MCF 10A (cell line): ENCODE measurements at regions not wholly inside any gene's neighbourhood (a gene's known extent, or its start where the extent isn't known, plus 50 kb on each side); places are given as distances from the start of the nearest gene placed in this dataset.

ENCODE experiments used
- BruUV-seq: library from RNA; stranded (reverse); fragments of 400-500 nt; replicated peaks from 2 replicates; lab custom pipeline; 2021; lab: Mats Ljungman, UMichigan
- CTCF ChIA-PET: fragments of 300-600 bp; sonication (Branson Sonifier 250); formaldehyde crosslinking; extraction: SDS; loops from one replicate; lab custom pipeline; 2021; ENCODE audit warnings: antibody characterized with exemption, inconsistent platforms; lab: Yijun Ruan, JAX
- POLR2A ChIA-PET: fragments of 300-600, 350-650 bp; sonication (Branson Sonifier 250); formaldehyde crosslinking; extraction: SDS; loops from one replicate; lab custom pipeline; 2020; ENCODE audit warnings: antibody characterized with exemption, inconsistent platforms; lab: Yijun Ruan, JAX
- DNase-seq: peaks from one replicate; pipeline ENCODE4 v3.0.0-alpha.2; 2018; ENCODE audit not compliant: unreplicated experiment
- H3K27ac Mint-ChIP-seq: one replicate; pipeline ENCODE4 v1.8.0; 2022; ENCODE audit warnings: mild to moderate bottlenecking, low read depth, mixed read lengths; ENCODE audit not compliant: unreplicated experiment
- H3K27me3 Mint-ChIP-seq: one replicate; pipeline ENCODE4 v1.8.0; 2022; ENCODE audit warnings: mixed read lengths; ENCODE audit not compliant: insufficient read depth, unreplicated experiment
- H3K36me3 Mint-ChIP-seq: one replicate; pipeline ENCODE4 v1.8.0; 2022; ENCODE audit warnings: mild to moderate bottlenecking, moderate library complexity, mixed read lengths; ENCODE audit not compliant: insufficient read depth, unreplicated experiment
- H3K4me1 Mint-ChIP-seq: one replicate; pipeline ENCODE4 v1.8.0; 2022; ENCODE audit warnings: mixed read lengths; ENCODE audit not compliant: insufficient read depth, unreplicated experiment
- H3K4me3 Mint-ChIP-seq: one replicate; pipeline ENCODE4 v1.8.0; 2022; ENCODE audit warnings: mild to moderate bottlenecking, moderate library complexity, mixed read lengths; ENCODE audit not compliant: unreplicated experiment
- H3K9me3 Mint-ChIP-seq: one replicate; pipeline ENCODE4 v1.8.0; 2022; ENCODE audit warnings: mixed read lengths; ENCODE audit not compliant: unreplicated experiment
- CTCF ChIP-seq: fragments of 200-600 bp; IDR thresholded peaks from one replicate; pipeline ENCODE4 v1.8.0; 2022; ENCODE audit warnings: antibody characterized with exemption, mild to moderate bottlenecking; ENCODE audit not compliant: unreplicated experiment
- intact Hi-C: fragments of 100-400 bp; cut with micrococcal nuclease; formaldehyde crosslinking; loops from 2 replicates; pipeline ENCODE4 v1.14.1; 2022

GRCh38 chr19:29372921-29373797 lies 152.6 kb upstream of the VSTM2B start:
- no peak overlapping the region for H3K27ac Mint-ChIP-seq
- no peak overlapping the region for H3K4me3 Mint-ChIP-seq
- H3K9me3 Mint-ChIP-seq, result peaks cover 30% of the 10 kb centered on the region
- no peaks in the 10 kb centered on the region for H3K4me1 Mint-ChIP-seq
- TF ChIP-seq CTCF, result no peak
- intact Hi-C loops, result no loop called here
- H3K27me3 Mint-ChIP-seq, result no peaks in the 10 kb centered on the region
- ChIA-PET CTCF (no interaction called here), POLR2A (no interaction called here)
- no peaks in the 10 kb centered on the region for H3K36me3 Mint-ChIP-seq
- BruUV-seq, result no TSS peak
- DNase-seq, result no peak

GRCh38 chr19:29375429-29376119 lies 150.2 kb upstream of the VSTM2B start:
- H3K27me3 Mint-ChIP-seq, result no peaks in the 10 kb centered on the region
- BruUV-seq, result no TSS peak
- no peak for DNase-seq
- POLR2A ChIA-PET, result no interaction called here
- H3K9me3 Mint-ChIP-seq, result peaks cover 30% of the 10 kb centered on the region
- no peaks in the 10 kb centered on the region for H3K4me1 Mint-ChIP-seq
- TF ChIP-seq CTCF, result no peak
- H3K27ac Mint-ChIP-seq, result no peak overlapping the region
- intact Hi-C loops, result no loop called here
- no peak overlapping the region for H3K4me3 Mint-ChIP-seq
- no peaks in the 10 kb centered on the region for H3K36me3 Mint-ChIP-seq
- CTCF ChIA-PET, result interaction anchor here (0.6 kb wide), 1 partner anchor 879 kb away, joined by 3 read pairs; no protein-coding TSS in a partner anchor

GRCh38 chr19:29376855-29377354 lies 148.9 kb upstream of the VSTM2B start:
- no peaks in the 10 kb centered on the region for H3K4me1 Mint-ChIP-seq
- H3K4me3 Mint-ChIP-seq, result no peak overlapping the region
- no peak overlapping the region for H3K27ac Mint-ChIP-seq
- no TSS peak for BruUV-seq
- H3K36me3 Mint-ChIP-seq, result no peaks in the 10 kb centered on the region
- DNase-seq, result no peak
- CTCF ChIA-PET, result no interaction called here
- H3K27me3 Mint-ChIP-seq, result no peaks in the 10 kb centered on the region
- intact Hi-C loops, result no loop called here
- POLR2A ChIA-PET, result no interaction called here
- TF ChIP-seq CTCF, result no peak
- peaks cover 30% of the 10 kb centered on the region for H3K9me3 Mint-ChIP-seq

- Mint-ChIP-seq H3K27ac (no peak overlapping the region), H3K9me3 (peaks cover 27% of the 10 kb centered on the region), H3K27me3 (no peaks in the 10 kb centered on the region), H3K4me1 (no peaks in the 10 kb centered on the region), H3K4me3 (no peak overlapping the region), H3K36me3 (no peaks in the 10 kb centered on the region)
- no peak for DNase-seq
- no peak for TF ChIP-seq CTCF
- BruUV-seq, result no TSS peak
- intact Hi-C loops, result no loop called here
- ChIA-PET POLR2A (no interaction called here), CTCF (no interaction called here)
Observed at GRCh38 chr19:29378126-29378525, 147.7 kb upstream of the VSTM2B start.
